ENCODE measurements at regions not wholly inside any gene's neighbourhood (a gene's known extent, or its start where the extent isn't known, plus 50 kb on each side); places are given as distances from the start of the nearest gene placed in this dataset.

DNA sequence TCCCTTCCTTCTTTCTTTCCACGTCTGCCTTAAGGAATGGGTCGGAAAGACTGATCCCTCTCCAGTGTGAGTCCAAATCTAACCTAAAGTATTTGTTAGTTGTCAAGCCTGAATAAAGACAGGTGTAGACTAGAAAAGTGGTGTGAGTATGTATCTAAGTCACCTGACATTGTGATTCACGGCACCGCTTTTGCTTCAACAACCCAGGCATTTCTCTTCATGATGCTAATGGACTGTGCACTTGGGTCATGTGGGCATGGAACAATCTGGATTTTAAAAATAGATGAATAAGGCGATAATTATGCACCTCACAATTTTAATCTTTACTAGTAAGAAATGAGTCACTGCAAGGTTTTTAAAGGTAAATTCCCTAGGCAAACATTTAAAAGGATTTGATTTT lies 107.5 kb downstream of the LIPG start:
- intact Hi-C loops (cut with DNase I): no loop called here
- no peak overlapping the region for H3K4me3 ChIP-seq
- TF ChIP-seq, protein P1, sequence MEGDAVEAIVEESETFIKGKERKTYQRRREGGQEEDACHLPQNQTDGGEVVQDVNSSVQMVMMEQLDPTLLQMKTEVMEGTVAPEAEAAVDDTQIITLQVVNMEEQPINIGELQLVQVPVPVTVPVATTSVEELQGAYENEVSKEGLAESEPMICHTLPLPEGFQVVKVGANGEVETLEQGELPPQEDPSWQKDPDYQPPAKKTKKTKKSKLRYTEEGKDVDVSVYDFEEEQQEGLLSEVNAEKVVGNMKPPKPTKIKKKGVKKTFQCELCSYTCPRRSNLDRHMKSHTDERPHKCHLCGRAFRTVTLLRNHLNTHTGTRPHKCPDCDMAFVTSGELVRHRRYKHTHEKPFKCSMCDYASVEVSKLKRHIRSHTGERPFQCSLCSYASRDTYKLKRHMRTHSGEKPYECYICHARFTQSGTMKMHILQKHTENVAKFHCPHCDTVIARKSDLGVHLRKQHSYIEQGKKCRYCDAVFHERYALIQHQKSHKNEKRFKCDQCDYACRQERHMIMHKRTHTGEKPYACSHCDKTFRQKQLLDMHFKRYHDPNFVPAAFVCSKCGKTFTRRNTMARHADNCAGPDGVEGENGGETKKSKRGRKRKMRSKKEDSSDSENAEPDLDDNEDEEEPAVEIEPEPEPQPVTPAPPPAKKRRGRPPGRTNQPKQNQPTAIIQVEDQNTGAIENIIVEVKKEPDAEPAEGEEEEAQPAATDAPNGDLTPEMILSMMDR (IDR thresholded peaks at IDR 0.05): no peak
- TF ChIP-seq POLR2A (IDR thresholded peaks at IDR 0.05): no peak
- TF ChIP-seq EP300 (IDR thresholded peaks at IDR 0.05): no peak
- 58 to 61% (median 60%) methylated on average over 5 of the region's 5 CpGs for WGBS, 3 donors
- DNase-seq: no peak
- no peak overlapping the region for H3K27ac ChIP-seq
- H3K36me3 ChIP-seq: no peaks in the 10 kb centered on the region
- H3K27me3 ChIP-seq: no peaks in the 10 kb centered on the region
- peaks cover 5% of the 10 kb centered on the region for H3K4me1 ChIP-seq (ENCODE audit: insufficient read depth)
- no peaks in the 10 kb centered on the region for H3K9me3 ChIP-seq

DNA sequence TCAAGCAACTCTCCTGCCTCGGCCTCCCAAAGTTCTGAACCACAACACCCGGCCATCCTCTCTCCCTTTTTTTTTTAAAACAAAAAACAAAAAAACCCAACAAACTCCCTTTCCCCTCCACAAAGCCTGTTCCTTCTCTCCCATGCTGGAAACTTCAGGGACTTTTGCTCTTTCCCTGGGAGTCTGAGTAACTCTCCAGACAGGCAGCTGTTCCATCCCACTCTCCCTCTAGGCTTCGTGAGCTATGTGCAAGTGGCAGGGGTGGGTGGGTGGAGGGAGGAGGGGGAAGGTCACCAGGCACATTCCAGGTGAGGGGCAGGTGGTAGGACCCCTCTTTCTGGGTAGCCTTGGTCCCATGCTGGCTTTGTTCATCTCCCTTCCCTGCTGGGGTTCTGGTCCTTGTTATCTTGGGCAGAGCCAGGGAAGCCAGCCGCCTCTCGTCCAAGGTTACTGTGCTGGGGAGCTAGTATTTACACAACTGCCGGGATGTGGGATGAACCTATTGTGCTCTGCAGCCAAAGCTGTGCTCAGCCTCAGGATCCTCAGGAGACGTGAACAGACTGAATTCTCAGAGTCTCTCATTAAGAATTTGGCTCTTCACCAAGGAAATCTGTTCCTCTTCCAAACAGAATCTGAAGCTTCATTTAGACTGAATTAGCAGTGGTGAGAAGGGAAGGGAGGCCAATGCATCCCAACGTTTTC lies 106.9 kb downstream of the LIPG start:
- Histone ChIP-seq H3K27me3 (no peaks in the 10 kb centered on the region), H3K36me3 (no peaks in the 10 kb centered on the region), H3K4me3 (no peak overlapping the region), H3K27ac (peak overlapping the region; percentile 7 to 31), H3K9me3 (no peaks in the 10 kb centered on the region), H3K4me1 (ENCODE audit: insufficient read depth) (peaks cover 8% of the 10 kb centered on the region)
- intact Hi-C loops (cut with DNase I): no loop called here
- peak; percentile 55 to 81 (median 70) for DNase-seq
- TF ChIP-seq, protein P1 (IDR thresholded peaks at IDR 0.05): no peak
- TF ChIP-seq POLR2A (IDR thresholded peaks at IDR 0.05): no peak
- TF ChIP-seq EP300 (IDR thresholded peaks at IDR 0.05): no peak
- WGBS, 3 donors: 3 to 6% (median 4%) methylated on average over 8 of the region's 8 CpGs

DNA sequence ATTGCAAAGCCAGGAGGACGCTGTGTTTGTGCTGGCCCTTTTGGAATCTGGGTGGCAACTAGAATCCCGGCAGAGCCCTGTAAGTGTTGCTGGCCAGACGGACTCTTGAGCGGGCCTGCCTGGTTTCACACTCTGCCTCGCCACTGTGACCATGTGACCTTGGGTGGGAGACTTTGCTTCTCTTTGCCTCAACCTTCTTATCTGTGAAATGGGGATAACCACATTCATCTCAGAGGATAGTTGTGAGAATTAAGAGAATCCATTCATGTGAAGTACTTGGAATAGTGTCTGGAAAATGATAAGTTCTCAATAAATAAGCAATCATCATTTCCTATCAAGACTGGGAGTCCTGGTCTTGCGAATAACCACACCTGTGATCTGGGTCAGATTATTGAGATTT lies 105.6 kb downstream of the LIPG start:
- TF ChIP-seq, protein P1 (IDR thresholded peaks at IDR 0.05): no peak
- Histone ChIP-seq H3K36me3 (no peaks in the 10 kb centered on the region), H3K4me1 (ENCODE audit: insufficient read depth) (peaks cover 10% of the 10 kb centered on the region), H3K9me3 (no peaks in the 10 kb centered on the region), H3K27ac (no peak overlapping the region), H3K4me3 (no peak overlapping the region), H3K27me3 (no peaks in the 10 kb centered on the region)
- 53 to 70% (median 58%) methylated on average over 6 of the region's 6 CpGs for WGBS, 3 donors
- DNase-seq: no peak
- intact Hi-C loops (cut with DNase I): no loop called here

GRCh38 chr18:49666045-49666775 lies 104.4 kb downstream of the LIPG start:
- WGBS, 3 donors: 41 to 54% (median 53%) methylated on average over 4 of the region's 4 CpGs
- Histone ChIP-seq H3K27ac (no peak overlapping the region), H3K4me3 (no peak overlapping the region), H3K9me3 (no peaks in the 10 kb centered on the region), H3K4me1 (ENCODE audit: insufficient read depth) (peaks cover 10% of the 10 kb centered on the region), H3K36me3 (no peaks in the 10 kb centered on the region), H3K27me3 (no peaks in the 10 kb centered on the region)
- intact Hi-C loops (cut with DNase I): no loop called here
- DNase-seq: no peak
- no peak for TF ChIP-seq EP300 (IDR thresholded peaks at IDR 0.05)
- TF ChIP-seq POLR2A (IDR thresholded peaks at IDR 0.05): no peak
- TF ChIP-seq, protein P1 (IDR thresholded peaks at IDR 0.05): no peak

Data from ovary (tissue), 7 donors.